SK-N-SH (cell line): ENCODE measurements at regions not wholly inside any gene's neighbourhood (a gene's known extent, or its start where the extent isn't known, plus 50 kb on each side); places are given as distances from the start of the nearest gene placed in this dataset.

Experiments used
- CTCF ChIP-seq: fragments of 200-600 bp; sonication (generic); IDR thresholded peaks from 2 replicates; pipeline ENCODE4 v1.6.1; 2017; ENCODE audit warnings: antibody characterized with exemption, mild to moderate bottlenecking, moderate library complexity
- EP300 ChIP-seq, 2 experiments: IDR thresholded peaks; 2 replicates each; pipeline versions ENCODE4 v1.4.0 to v1.6.1; 2012; ENCODE audit warnings: borderline replicate concordance in 1 of 2, low read depth in 1 of 2, low read length in 1 of 2
- FOXJ3 ChIP-seq: sonication (generic); formaldehyde crosslinking; IDR thresholded peaks from 2 replicates; pipeline ENCODE4 v1.5.1; 2020; ENCODE audit warnings: mild to moderate bottlenecking, missing genetic modification reagents
- YY1 ChIP-seq: IDR thresholded peaks from 2 replicates; pipeline ENCODE4 v1.4.0; 2012; ENCODE audit warnings: low read depth, mild to moderate bottlenecking

- TF ChIP-seq FOXJ3 (CRISPR knock-in tag) (no peak), EP300 (IDR thresholded peaks at IDR 0.05; ENCODE audit: borderline replicate concordance in 1 of 2, low read depth in 1 of 2, low read length in 1 of 2) (no peak), CTCF (no peak), YY1 (no peak)
Measured at GRCh38 chr18:78810706-78811105, 168.9 kb upstream of the SALL3 start.
